Mesenchymal stem cell (in vitro differentiated cells and primary cell): ENCODE measurements at regions not wholly inside any gene's neighbourhood (a gene's known extent, or its start where the extent isn't known, plus 50 kb on each side); places are given as distances from the start of the nearest gene placed in this dataset.
"Not testable (repeated sequence)": the region's sequence is repeated elsewhere in the genome, so short reads cannot be mapped to it uniquely, and the experiment has no call there.

ENCODE experiments used
- DNase-seq: peaks from one replicate; pipeline ENCODE4 v3.0.0-alpha.2; 2013
- H2AFZ ChIP-seq: one replicate; pipeline ENCODE4 v1.6.1; 2013; ENCODE audit warnings: low read depth, mild to moderate bottlenecking, control low read depth, inconsistent platforms, low read length, moderate library complexity
- H2AK5ac ChIP-seq: 2 replicates; pipeline ENCODE4 v1.6.1; 2013; ENCODE audit warnings: low read length, moderate library complexity, mild to moderate bottlenecking, inconsistent platforms; ENCODE audit not compliant: severe bottlenecking
- H2BK120ac ChIP-seq: one replicate; pipeline ENCODE4 v1.6.1; 2013; ENCODE audit warnings: low read depth, mild to moderate bottlenecking, inconsistent platforms, low read length, moderate library complexity
- H2BK12ac ChIP-seq, 2 experiments: one replicate each; pipeline ENCODE4 v1.6.1; 2013; ENCODE audit warnings: inconsistent platforms in 2 of 2, low read length in 2 of 2, mild to moderate bottlenecking in 2 of 2, moderate library complexity in 2 of 2, control low read depth in 1 of 2
- H2BK15ac ChIP-seq: one replicate; pipeline ENCODE4 v1.6.1; 2013; ENCODE audit warnings: mild to moderate bottlenecking, low read depth, inconsistent platforms; ENCODE audit not compliant: poor library complexity, severe bottlenecking
- H2BK5ac ChIP-seq: 2 replicates; pipeline ENCODE4 v1.6.1; 2013; ENCODE audit warnings: low read depth, mild to moderate bottlenecking, low read length, control low read depth, inconsistent platforms; ENCODE audit not compliant: poor library complexity, severe bottlenecking
- H3K14ac ChIP-seq, 2 experiments: one replicate each; pipeline ENCODE4 v1.6.1; 2013; ENCODE audit warnings: inconsistent platforms in 2 of 2, low read length in 2 of 2, control low read depth in 1 of 2, mild to moderate bottlenecking in 1 of 2, moderate library complexity in 1 of 2
- H3K18ac ChIP-seq, 2 experiments: one replicate each; pipeline ENCODE4 v1.6.1; 2013; ENCODE audit warnings: inconsistent platforms in 2 of 2, low read length in 2 of 2, control low read depth in 1 of 2, low read depth in 1 of 2, mild to moderate bottlenecking in 1 of 2
- H3K23ac ChIP-seq, 2 experiments: one replicate each; pipeline ENCODE4 v1.6.1; 2013; ENCODE audit warnings: inconsistent platforms in 2 of 2, low read length in 2 of 2, mild to moderate bottlenecking in 2 of 2, moderate library complexity in 2 of 2, control low read depth in 1 of 2
- H3K27ac ChIP-seq: 2 replicates; pipeline ENCODE4 v1.5.1; 2013; ENCODE audit warnings: mild to moderate bottlenecking, moderate library complexity, low read length, control low read depth, inconsistent platforms; ENCODE audit not compliant: poor library complexity, severe bottlenecking
- H3K27me3 ChIP-seq, 2 experiments: 2 replicates each; pipeline versions ENCODE4 v1.6.1 to v1.7.0; 2013; ENCODE audit warnings: low read length in 2 of 2, mild to moderate bottlenecking in 2 of 2, moderate library complexity in 2 of 2, control low read depth in 1 of 2, inconsistent platforms in 1 of 2; ENCODE audit not compliant: control insufficient read depth in 1 of 2, insufficient read depth in 1 of 2
- H3K36me3 ChIP-seq, 2 experiments: 2 replicates each; pipeline versions ENCODE4 v1.6.1 to v1.7.0; 2013; ENCODE audit warnings: low read length in 2 of 2, control low read depth in 1 of 2, inconsistent platforms in 1 of 2, low read depth in 1 of 2, mild to moderate bottlenecking in 1 of 2; ENCODE audit not compliant: insufficient read depth in 2 of 2, control insufficient read depth in 1 of 2
- H3K4ac ChIP-seq, 2 experiments: one replicate each; pipeline ENCODE4 v1.6.1; 2013; ENCODE audit warnings: inconsistent platforms in 2 of 2, low read length in 2 of 2, mild to moderate bottlenecking in 2 of 2, moderate library complexity in 2 of 2, control low read depth in 1 of 2, low read depth in 1 of 2
- H3K4me1 ChIP-seq: 2 replicates; pipeline ENCODE4 v1.6.1; 2013; ENCODE audit warnings: low read depth, low read length, control low read depth; ENCODE audit not compliant: control insufficient read depth, insufficient read depth
- H3K4me2 ChIP-seq: 2 replicates; pipeline ENCODE4 v1.6.1; 2013; ENCODE audit warnings: low read length, mild to moderate bottlenecking, inconsistent platforms; ENCODE audit not compliant: poor library complexity, severe bottlenecking
- H3K4me3 ChIP-seq, 2 experiments: 2 replicates each; pipeline versions ENCODE4 v1.5.1 to v1.7.0; 2013; ENCODE audit warnings: low read length in 2 of 2, mild to moderate bottlenecking in 2 of 2, control low read depth in 1 of 2, low read depth in 1 of 2; ENCODE audit not compliant: insufficient read depth in 1 of 2
- H3K79me1 ChIP-seq: replicated peaks from 2 replicates; pipeline ENCODE4 v1.6.1; 2013; ENCODE audit warnings: mild to moderate bottlenecking, control low read depth, low read length, inconsistent platforms; ENCODE audit not compliant: poor library complexity, severe bottlenecking
- H3K9ac ChIP-seq: 2 replicates; pipeline ENCODE4 v1.7.0; 2013; ENCODE audit warnings: mild to moderate bottlenecking, low read length, moderate library complexity
- H3K9me3 ChIP-seq: 2 replicates; pipeline ENCODE4 v1.7.0; 2013; ENCODE audit warnings: mild to moderate bottlenecking, low read length; ENCODE audit not compliant: control insufficient read depth
- H4K8ac ChIP-seq: one replicate; pipeline ENCODE4 v1.6.1; 2013; ENCODE audit warnings: inconsistent platforms, mild to moderate bottlenecking, low read length, moderate library complexity
- H4K91ac ChIP-seq: one replicate; pipeline ENCODE4 v1.6.1; 2013; ENCODE audit warnings: mild to moderate bottlenecking, low read length, inconsistent platforms
- WGBS: methylation state at CpG from one replicate; pipeline ENCODE4 v1.1.7; 2013; ENCODE audit warnings: mixed read lengths; 5-methylcytosine and 5-hydroxymethylcytosine counted together

DNA sequence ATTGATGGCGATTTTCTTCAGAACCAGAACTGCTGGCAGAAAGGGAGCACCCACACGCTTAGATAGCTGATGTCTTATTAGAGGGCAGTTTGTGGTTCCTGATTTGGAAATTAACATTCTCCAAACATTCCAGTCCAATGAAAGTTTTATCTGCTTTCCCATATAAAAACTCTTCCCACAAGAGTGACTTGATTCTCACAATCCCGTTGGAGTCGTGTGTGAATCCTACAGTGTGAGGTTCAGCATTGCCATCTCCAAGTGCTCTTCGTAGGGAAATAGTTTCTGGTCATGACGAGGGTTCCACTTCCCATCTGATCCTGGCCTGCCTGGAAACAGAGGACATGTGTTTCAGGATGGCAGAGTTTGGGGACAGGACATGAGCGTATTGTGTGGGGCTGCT is 105.4 kb upstream of the CCZ1B start:
- H2BK5ac ChIP-seq, H2AFZ ChIP-seq, H4K91ac ChIP-seq, H3K23ac ChIP-seq, H3K36me3 ChIP-seq, H3K9ac ChIP-seq, H3K27me3 ChIP-seq, H2BK15ac ChIP-seq, H3K18ac ChIP-seq, H4K8ac ChIP-seq, H3K4me1 ChIP-seq, H2AK5ac ChIP-seq, H2BK12ac ChIP-seq, H3K4me3 ChIP-seq, H3K14ac ChIP-seq, H3K4me2 ChIP-seq, H3K79me1 ChIP-seq, H3K4ac ChIP-seq, H3K27ac ChIP-seq, H2BK120ac ChIP-seq, DNase-seq, H3K9me3 ChIP-seq: not testable (repeated sequence)
- WGBS, result 88% methylated on average over 5 of the region's 7 CpGs

DNA sequence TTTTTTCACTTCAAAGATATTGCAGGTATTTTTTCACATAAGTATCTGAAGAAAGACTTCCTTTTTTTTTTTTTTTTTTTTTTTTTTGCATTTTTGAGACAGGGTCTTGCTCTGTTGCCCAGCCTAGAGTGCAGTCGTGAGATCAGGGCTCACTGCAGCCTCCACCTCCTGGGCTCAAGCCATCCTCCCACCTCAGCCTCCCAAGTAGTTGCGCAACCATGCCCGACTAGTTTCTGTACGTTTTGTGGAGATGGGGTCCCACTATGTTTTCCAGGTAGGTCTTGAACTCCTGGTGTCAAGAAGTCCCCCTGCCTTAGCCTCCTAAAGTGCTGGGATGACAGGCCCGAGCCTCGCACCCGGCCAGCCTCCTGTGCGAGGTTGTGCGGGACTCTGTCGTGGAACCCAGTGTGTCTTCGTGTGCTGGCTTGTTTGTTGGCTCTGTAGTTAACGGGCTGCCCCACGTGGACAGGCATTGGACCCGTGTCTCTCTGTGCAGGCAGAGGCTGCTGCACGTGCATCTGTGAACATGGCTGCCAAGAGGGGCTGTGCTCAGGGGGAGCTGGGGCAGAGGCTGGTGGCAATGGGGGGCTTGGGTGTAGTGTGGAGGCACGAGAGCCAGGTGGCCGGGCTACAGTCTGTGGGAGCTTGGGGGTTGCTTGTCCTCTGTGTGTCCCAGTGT is 108.0 kb upstream of the CCZ1B start:
- H3K4me2 ChIP-seq, H3K9ac ChIP-seq, H3K27ac ChIP-seq, H4K91ac ChIP-seq, H3K4ac ChIP-seq, H2BK15ac ChIP-seq, H3K14ac ChIP-seq, H2AFZ ChIP-seq, H3K4me1 ChIP-seq, H2BK5ac ChIP-seq, H3K27me3 ChIP-seq, H3K36me3 ChIP-seq, H4K8ac ChIP-seq, H2BK12ac ChIP-seq, DNase-seq, H3K79me1 ChIP-seq, H3K18ac ChIP-seq, H2AK5ac ChIP-seq, H3K9me3 ChIP-seq, H3K4me3 ChIP-seq, H2BK120ac ChIP-seq, H3K23ac ChIP-seq: not testable (repeated sequence)
- 90% methylated on average over 16 of the region's 17 CpGs for WGBS

DNA sequence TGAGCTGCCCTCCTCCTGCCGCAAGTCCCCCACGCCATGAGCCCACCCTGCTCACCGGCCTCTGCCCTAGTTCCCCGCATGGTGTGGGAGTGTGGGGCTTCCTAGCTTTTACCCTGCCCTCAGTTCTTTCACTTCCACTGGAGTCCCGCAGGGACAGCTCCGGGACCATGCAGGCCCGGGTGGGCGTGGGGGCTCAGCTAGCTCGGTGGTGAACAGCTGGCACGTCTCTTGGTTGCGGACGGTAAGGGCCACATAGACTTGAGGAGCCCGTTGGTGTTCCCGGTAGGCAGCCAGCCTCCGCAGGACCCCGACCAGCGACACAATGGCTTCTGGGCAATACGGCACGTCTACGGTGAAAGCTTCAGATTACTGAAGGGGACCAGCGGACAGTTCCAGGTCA is 108.9 kb upstream of the CCZ1B start:
- H3K4ac ChIP-seq, result no peak overlapping the region
- DNase-seq, result no peak
- H3K9ac ChIP-seq, result no peak overlapping the region
- H3K27me3 ChIP-seq, result peaks cover 0 to 4% of the 10 kb centered on the region in 2 experiments
- H3K4me3 ChIP-seq, result no peak overlapping the region
- WGBS, result 95% methylated on average over 20 of the region's 21 CpGs
- no peak overlapping the region for H4K91ac ChIP-seq
- H3K18ac ChIP-seq, result no peak overlapping the region
- H2BK12ac ChIP-seq, result no peak overlapping the region
- no peak overlapping the region for H2AFZ ChIP-seq
- H3K9me3 ChIP-seq, result no peaks in the 10 kb centered on the region
- no peaks in the 10 kb centered on the region for H3K36me3 ChIP-seq
- no peak overlapping the region for H3K23ac ChIP-seq
- H2BK120ac ChIP-seq, result no peak overlapping the region
- no peak overlapping the region for H3K4me2 ChIP-seq
- no peaks in the 10 kb centered on the region for H3K79me1 ChIP-seq
- no peak overlapping the region for H2BK5ac ChIP-seq
- no peaks in the 10 kb centered on the region for H3K4me1 ChIP-seq
- H3K14ac ChIP-seq, result no peak overlapping the region
- H3K27ac ChIP-seq, result no peak overlapping the region
- H2AK5ac ChIP-seq, result no peak overlapping the region
- H4K8ac ChIP-seq, result no peak overlapping the region
- no peak overlapping the region for H2BK15ac ChIP-seq

DNA sequence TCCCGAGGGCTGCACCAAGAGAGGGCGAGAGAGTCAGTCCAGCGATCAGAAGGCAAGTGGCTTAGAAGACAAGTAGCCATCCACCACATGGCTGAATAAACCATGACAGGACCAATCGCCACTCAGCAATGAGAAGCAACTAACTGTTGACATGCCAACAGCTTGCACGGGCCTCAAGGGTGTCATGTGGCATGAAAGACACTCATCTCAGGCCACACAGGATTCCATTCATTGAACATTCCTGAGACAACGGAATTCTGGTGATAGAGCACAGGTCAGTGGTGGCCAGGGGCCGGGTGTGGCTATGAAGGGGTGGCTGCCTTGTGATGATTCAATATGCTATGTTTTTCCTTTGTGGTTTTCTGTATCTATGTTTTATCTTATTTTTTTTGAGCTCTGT is 110.6 kb upstream of the CCZ1B start:
- H2BK5ac ChIP-seq, H3K27ac ChIP-seq, H3K4me1 ChIP-seq, H3K4ac ChIP-seq, H3K23ac ChIP-seq, H3K27me3 ChIP-seq, H3K4me3 ChIP-seq, H2BK12ac ChIP-seq, H3K9ac ChIP-seq, H3K14ac ChIP-seq, H3K79me1 ChIP-seq, H2BK15ac ChIP-seq, H4K91ac ChIP-seq, DNase-seq, H3K18ac ChIP-seq, H3K9me3 ChIP-seq, H2AFZ ChIP-seq, H2AK5ac ChIP-seq, H3K36me3 ChIP-seq, H2BK120ac ChIP-seq, H3K4me2 ChIP-seq, H4K8ac ChIP-seq: not testable (repeated sequence)
- no CpG with 5 or more reads among the region's 7 CpGs for WGBS
